GM10266 (cell line): ENCODE measurements at regions not wholly inside any gene's neighbourhood (a gene's known extent, or its start where the extent isn't known, plus 50 kb on each side); places are given as distances from the start of the nearest gene placed in this dataset.

ENCODE experiments used
- DNase-seq: peaks from one replicate; pipeline ENCODE4 v3.0.0; 2012; ENCODE audit errors: extremely low spot score
- CTCF ChIP-seq: IDR thresholded peaks from 2 replicates; pipeline ENCODE4 v1.5.1; 2012; ENCODE audit warnings: mild to moderate bottlenecking, low read depth; ENCODE audit not compliant: control insufficient read depth, insufficient read depth; ENCODE audit errors: missing control alignments

DNA sequence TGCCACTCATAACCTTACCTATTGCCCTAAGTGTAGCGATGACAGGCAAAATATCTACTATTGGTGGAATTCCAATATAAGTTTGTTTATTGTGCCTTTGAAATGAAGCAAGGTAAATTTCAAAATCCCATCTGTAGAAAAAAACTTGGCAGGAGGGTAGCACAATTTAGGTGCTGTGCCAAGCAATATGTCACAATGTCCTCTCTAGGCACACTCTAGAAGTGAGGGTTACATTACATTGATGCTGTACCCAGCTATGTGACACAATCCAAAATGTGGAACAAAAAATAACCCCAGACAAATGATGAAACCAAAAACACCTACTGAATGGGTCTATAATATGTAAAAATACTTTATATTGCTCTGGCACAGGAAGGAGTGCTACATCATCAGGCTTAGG lies 1050.8 kb upstream of the AMELY start:
- no peak for TF ChIP-seq CTCF
- no peak for DNase-seq

- no peak for TF ChIP-seq CTCF
Observed at GRCh38 chrY:7961811-7962210, 1050.3 kb upstream of the AMELY start.

GRCh38 chrY:7957773-7958172 lies 1046.2 kb upstream of the AMELY start:
- no peak for DNase-seq
- no peak for TF ChIP-seq CTCF

More at GRCh38 chrY:7961811-7962210, 1050.3 kb upstream of the AMELY start:
- no peak for DNase-seq

DNA sequence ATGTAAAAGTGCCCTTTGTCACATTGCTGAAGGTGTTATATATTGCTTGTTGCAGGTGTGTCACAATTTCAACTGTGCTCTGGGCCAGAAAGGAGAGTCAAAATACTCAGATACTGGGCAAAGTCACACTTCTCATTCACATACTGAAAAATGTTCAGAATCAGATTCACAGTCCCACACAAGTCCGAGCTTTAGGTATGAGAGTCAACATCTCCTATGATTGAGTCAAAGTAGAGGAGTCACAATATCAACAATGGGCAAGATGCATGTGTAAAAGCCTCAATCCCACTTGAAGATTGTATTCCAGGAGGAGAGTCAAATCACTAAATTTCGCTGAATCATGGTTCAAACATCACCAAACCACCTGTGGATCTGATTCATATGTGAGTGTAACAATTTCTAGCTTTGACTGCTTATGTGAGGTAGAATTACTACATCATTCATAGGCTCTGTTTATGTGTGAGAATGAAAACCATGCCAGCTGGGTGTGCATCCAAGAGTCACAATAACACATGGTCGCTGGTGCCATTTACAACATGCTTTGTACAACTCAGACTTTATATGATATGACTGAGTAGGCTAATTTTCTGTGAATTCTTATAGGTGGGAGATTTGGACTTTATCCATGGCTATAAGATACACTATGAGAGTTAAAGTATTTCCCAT lies 1039.8 kb upstream of the AMELY start:
- TF ChIP-seq CTCF = no peak
- DNase-seq = no peak

GRCh38 chrY:7944135-7944534 lies 1032.6 kb upstream of the AMELY start:
- no peak for TF ChIP-seq CTCF
- no peak for DNase-seq

DNA sequence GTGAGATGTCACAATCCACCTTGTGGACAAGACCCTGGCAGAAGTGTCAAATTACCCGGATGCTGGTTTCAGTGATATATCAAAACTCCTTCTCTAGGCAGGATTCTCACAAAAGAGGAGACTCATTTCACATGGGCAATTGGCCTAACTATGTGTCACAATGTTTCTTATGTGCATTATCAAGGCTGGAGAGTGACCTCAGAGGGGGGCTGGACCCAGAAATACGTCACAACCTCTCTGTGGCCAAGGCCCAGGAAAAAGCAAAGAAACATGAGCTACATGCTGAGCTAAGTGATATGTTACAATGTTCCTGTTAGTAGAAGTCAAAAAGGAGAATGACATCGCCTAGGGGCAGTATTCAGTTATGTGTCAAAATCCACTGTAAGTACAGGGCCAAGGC lies 1031.2 kb upstream of the AMELY start:
- no peak for TF ChIP-seq CTCF
- DNase-seq = no peak

- DNase-seq = no peak
- TF ChIP-seq CTCF = no peak
Observed at GRCh38 chrY:7941856-7942255, 1030.3 kb upstream of the AMELY start.
